Smooth muscle cell (in vitro differentiated cells): ENCODE measurements at regions not wholly inside any gene's neighbourhood (a gene's known extent, or its start where the extent isn't known, plus 50 kb on each side); places are given as distances from the start of the nearest gene placed in this dataset.

ENCODE experiments used
- DNase-seq: peaks from one replicate; lab custom pipeline; 2025; ENCODE audit not compliant: unreplicated experiment; lab: John Stamatoyannopoulos, UW
- H2AFZ ChIP-seq: fragments of 200-600 bp; sonication (generic); 2 replicates; pipeline ENCODE4 v1.6.0; 2016; ENCODE audit warnings: antibody characterized with exemption, low read depth, mild to moderate bottlenecking
- H3F3A ChIP-seq: fragments of 200-600 bp; sonication (generic); 2 replicates; pipeline ENCODE4 v1.6.0; 2017; ENCODE audit warnings: antibody characterized with exemption, low read depth
- H3K27ac ChIP-seq: fragments of 200-600 bp; sonication (generic); 2 replicates; pipeline ENCODE4 v1.5.1; 2016; ENCODE audit warnings: low read depth, mild to moderate bottlenecking
- H3K27me3 ChIP-seq: fragments of 200-600 bp; sonication (generic); 2 replicates; pipeline ENCODE4 v1.6.1; 2016; ENCODE audit warnings: low read depth, mild to moderate bottlenecking
- H3K36me3 ChIP-seq: fragments of 200-600 bp; sonication (generic); 2 replicates; pipeline ENCODE4 v1.5.1; 2016; ENCODE audit warnings: low read depth
- H3K4me1 ChIP-seq: fragments of 200-600 bp; sonication (generic); 2 replicates; pipeline ENCODE4 v1.5.1; 2016; ENCODE audit warnings: low read depth
- H3K4me2 ChIP-seq: fragments of 200-600 bp; sonication (generic); 2 replicates; pipeline ENCODE4 v1.6.0; 2016; ENCODE audit warnings: mild to moderate bottlenecking
- H3K4me3 ChIP-seq: fragments of 200-600 bp; sonication (generic); 2 replicates; pipeline ENCODE4 v1.5.1; 2016; ENCODE audit warnings: mild to moderate bottlenecking
- H3K79me2 ChIP-seq: fragments of 200-600 bp; sonication (generic); 2 replicates; pipeline ENCODE4 v1.6.0; 2016; ENCODE audit warnings: low read depth, mild to moderate bottlenecking
- H3K9ac ChIP-seq: fragments of 200-600 bp; sonication (generic); 2 replicates; pipeline ENCODE4 v1.6.0; 2016; ENCODE audit warnings: low read depth
- H3K9me3 ChIP-seq: fragments of 200-600 bp; sonication (generic); replicated peaks from 2 replicates; pipeline ENCODE4 v1.5.1; 2016; ENCODE audit warnings: low read depth
- H4K20me1 ChIP-seq: fragments of 200-600 bp; sonication (generic); 2 replicates; pipeline ENCODE4 v1.6.0; 2016; ENCODE audit warnings: low read depth
- WGBS: methylation state at CpG from one replicate; pipeline ENCODE4 v1.1.7; 2016; ENCODE audit warnings: low lambda C conversion rate; 5-methylcytosine and 5-hydroxymethylcytosine counted together
- TF ChIP-seq, protein P1 (sequence below): fragments of 200-600 bp; sonication (generic); IDR thresholded peaks from 2 replicates; pipeline ENCODE4 v1.5.1; 2017; ENCODE audit warnings: borderline replicate concordance, mild to moderate bottlenecking, antibody characterized with exemption; ENCODE audit not compliant: insufficient read depth, poor library complexity, severe bottlenecking

GRCh38 chr3:103083848-103084631, 649.2 kb downstream of the ZPLD1 start:
- no peaks in the 10 kb centered on the region for H4K20me1 ChIP-seq
- H3K36me3 ChIP-seq: no peaks in the 10 kb centered on the region
- WGBS: 94% methylated on average over 3 of the region's 3 CpGs
- no peak overlapping the region for H3K4me2 ChIP-seq
- no peak overlapping the region for H2AFZ ChIP-seq
- no peaks in the 10 kb centered on the region for H3K4me1 ChIP-seq
- H3K9ac ChIP-seq: no peak overlapping the region
- TF ChIP-seq, protein P1, sequence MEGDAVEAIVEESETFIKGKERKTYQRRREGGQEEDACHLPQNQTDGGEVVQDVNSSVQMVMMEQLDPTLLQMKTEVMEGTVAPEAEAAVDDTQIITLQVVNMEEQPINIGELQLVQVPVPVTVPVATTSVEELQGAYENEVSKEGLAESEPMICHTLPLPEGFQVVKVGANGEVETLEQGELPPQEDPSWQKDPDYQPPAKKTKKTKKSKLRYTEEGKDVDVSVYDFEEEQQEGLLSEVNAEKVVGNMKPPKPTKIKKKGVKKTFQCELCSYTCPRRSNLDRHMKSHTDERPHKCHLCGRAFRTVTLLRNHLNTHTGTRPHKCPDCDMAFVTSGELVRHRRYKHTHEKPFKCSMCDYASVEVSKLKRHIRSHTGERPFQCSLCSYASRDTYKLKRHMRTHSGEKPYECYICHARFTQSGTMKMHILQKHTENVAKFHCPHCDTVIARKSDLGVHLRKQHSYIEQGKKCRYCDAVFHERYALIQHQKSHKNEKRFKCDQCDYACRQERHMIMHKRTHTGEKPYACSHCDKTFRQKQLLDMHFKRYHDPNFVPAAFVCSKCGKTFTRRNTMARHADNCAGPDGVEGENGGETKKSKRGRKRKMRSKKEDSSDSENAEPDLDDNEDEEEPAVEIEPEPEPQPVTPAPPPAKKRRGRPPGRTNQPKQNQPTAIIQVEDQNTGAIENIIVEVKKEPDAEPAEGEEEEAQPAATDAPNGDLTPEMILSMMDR: no peak
- H3K9me3 ChIP-seq: no peaks in the 10 kb centered on the region
- no peak overlapping the region for H3K27ac ChIP-seq
- no peaks in the 10 kb centered on the region for H3F3A ChIP-seq
- no peak overlapping the region for H3K4me3 ChIP-seq
- DNase-seq: no peak
- no peaks in the 10 kb centered on the region for H3K79me2 ChIP-seq
- no peaks in the 10 kb centered on the region for H3K27me3 ChIP-seq

GRCh38 chr3:103085465-103085864, 650.6 kb downstream of the ZPLD1 start:
- Histone ChIP-seq H4K20me1 (no peaks in the 10 kb centered on the region), H3K4me1 (no peaks in the 10 kb centered on the region), H3K9me3 (no peaks in the 10 kb centered on the region), H3K27ac (no peak overlapping the region), H2AFZ (no peak overlapping the region), H3K36me3 (no peaks in the 10 kb centered on the region), H3F3A (no peaks in the 10 kb centered on the region), H3K4me2 (no peak overlapping the region), H3K4me3 (no peak overlapping the region), H3K79me2 (no peaks in the 10 kb centered on the region), H3K27me3 (no peaks in the 10 kb centered on the region), H3K9ac (no peak overlapping the region)
- TF ChIP-seq, protein P1: no peak
- no peak for DNase-seq

GRCh38 chr3:103089758-103090157, 654.9 kb downstream of the ZPLD1 start:
- no peaks in the 10 kb centered on the region for H3K27me3 ChIP-seq
- H3K36me3 ChIP-seq: no peaks in the 10 kb centered on the region
- TF ChIP-seq, protein P1: no peak
- no peak overlapping the region for H3K27ac ChIP-seq
- H2AFZ ChIP-seq: no peak overlapping the region
- no peak overlapping the region for H3K9ac ChIP-seq
- no peak overlapping the region for H3K4me3 ChIP-seq
- no peak overlapping the region for H3K4me2 ChIP-seq
- no peak for DNase-seq
- no peaks in the 10 kb centered on the region for H3K9me3 ChIP-seq
- no peaks in the 10 kb centered on the region for H3K79me2 ChIP-seq
- H4K20me1 ChIP-seq: no peaks in the 10 kb centered on the region
- no peaks in the 10 kb centered on the region for H3F3A ChIP-seq
- no peaks in the 10 kb centered on the region for H3K4me1 ChIP-seq

DNA sequence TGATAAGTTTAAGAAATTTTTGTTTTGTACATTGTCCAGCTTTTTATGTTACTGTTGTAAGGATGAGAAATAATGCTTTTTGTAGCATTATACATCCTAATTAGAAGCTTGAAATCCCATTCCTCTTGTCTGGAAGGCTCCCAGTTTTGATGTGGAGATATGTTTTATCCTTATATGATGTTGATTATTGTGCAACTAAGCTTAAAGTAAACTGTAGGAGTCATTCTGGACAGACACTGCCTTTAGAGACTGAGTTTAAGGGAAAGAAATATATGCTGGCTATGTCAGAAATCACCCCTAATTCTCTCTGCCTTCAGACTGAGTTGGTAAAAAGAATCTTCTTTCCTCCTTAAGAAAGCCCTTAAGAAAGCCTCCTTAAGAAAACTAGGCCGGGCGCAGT, 670.4 kb downstream of the ZPLD1 start:
- Histone ChIP-seq H3K79me2 (no peaks in the 10 kb centered on the region), H3K27ac (no peak overlapping the region)

More for the DNA sequence above, 670.4 kb downstream of the ZPLD1 start:
- 91% methylated on average over 2 of the region's 2 CpGs for WGBS
- no peaks in the 10 kb centered on the region for H3F3A ChIP-seq
- no peak overlapping the region for H3K4me3 ChIP-seq
- no peaks in the 10 kb centered on the region for H4K20me1 ChIP-seq
- no peaks in the 10 kb centered on the region for H3K4me1 ChIP-seq
- no peak for DNase-seq
- H3K9ac ChIP-seq: no peak overlapping the region
- TF ChIP-seq, protein P1: no peak
- H3K27me3 ChIP-seq: no peaks in the 10 kb centered on the region
- no peak overlapping the region for H2AFZ ChIP-seq
- no peak overlapping the region for H3K4me2 ChIP-seq
- no peaks in the 10 kb centered on the region for H3K9me3 ChIP-seq
- no peaks in the 10 kb centered on the region for H3K36me3 ChIP-seq
